H9 (cell line): ENCODE measurements at regions not wholly inside any gene's neighbourhood (a gene's known extent, or its start where the extent isn't known, plus 50 kb on each side); places are given as distances from the start of the nearest gene placed in this dataset.

Experiments
- DNase-seq: peaks from one replicate; pipeline ENCODE4 v3.0.0-alpha.2; 2017
- H2AFZ ChIP-seq: one replicate; pipeline ENCODE4 v1.6.1; 2013; ENCODE audit warnings: mild to moderate bottlenecking, low read length, control low read depth, moderate library complexity
- H2AK5ac ChIP-seq: 2 replicates; pipeline ENCODE4 v1.6.1; 2013; ENCODE audit warnings: low read length, control low read depth, mixed read lengths; ENCODE audit not compliant: insufficient read length
- H2BK120ac ChIP-seq: one replicate; pipeline ENCODE4 v1.6.1; 2013; ENCODE audit warnings: low read depth, mild to moderate bottlenecking, low read length, control low read depth, inconsistent platforms; ENCODE audit not compliant: poor library complexity, severe bottlenecking
- H2BK12ac ChIP-seq: 2 replicates; pipeline ENCODE4 v1.6.1; 2013; ENCODE audit warnings: low read length, control low read depth, mixed read lengths, low read depth; ENCODE audit not compliant: insufficient read length
- H2BK15ac ChIP-seq: 2 replicates; pipeline ENCODE4 v1.6.1; 2013; ENCODE audit warnings: low read depth, low read length, control low read depth
- H2BK20ac ChIP-seq: one replicate; pipeline ENCODE4 v1.6.1; 2013; ENCODE audit warnings: low read depth, mild to moderate bottlenecking, low read length, control low read depth, inconsistent platforms; ENCODE audit not compliant: poor library complexity, severe bottlenecking
- H2BK5ac ChIP-seq: 2 replicates; pipeline ENCODE4 v1.6.1; 2013; ENCODE audit warnings: low read length, control low read depth, mixed read lengths; ENCODE audit not compliant: insufficient read length
- H3K14ac ChIP-seq: 2 replicates; pipeline ENCODE4 v1.6.1; 2013; ENCODE audit warnings: low read length, control low read depth; ENCODE audit not compliant: insufficient read depth
- H3K18ac ChIP-seq: 2 replicates; pipeline ENCODE4 v1.6.1; 2013; ENCODE audit warnings: low read depth, mild to moderate bottlenecking, mixed read lengths, low read length, control low read depth; ENCODE audit not compliant: insufficient read length
- H3K23ac ChIP-seq: 2 replicates; pipeline ENCODE4 v1.6.1; 2013; ENCODE audit warnings: low read length, control low read depth, mixed read lengths, low read depth; ENCODE audit not compliant: insufficient read length
- H3K23me2 ChIP-seq: 2 replicates; pipeline ENCODE4 v1.6.1; 2013; ENCODE audit warnings: low read depth, mild to moderate bottlenecking, mixed read lengths, low read length, control low read depth; ENCODE audit not compliant: insufficient read length, poor library complexity, severe bottlenecking
- H3K27ac ChIP-seq: 2 replicates; pipeline ENCODE4 v1.5.1; 2013; ENCODE audit warnings: low read length, control low read depth, mixed read lengths, low read depth; ENCODE audit not compliant: insufficient read length
- H3K27me3 ChIP-seq: 2 replicates; pipeline ENCODE4 v1.6.1; 2013; ENCODE audit warnings: low read length, control low read depth, inconsistent platforms; ENCODE audit not compliant: insufficient read depth
- H3K4ac ChIP-seq: 2 replicates; pipeline ENCODE4 v1.6.1; 2013; ENCODE audit warnings: low read depth, mild to moderate bottlenecking, control low read depth, inconsistent platforms, low read length, moderate library complexity
- H3K4me1 ChIP-seq: 2 replicates; pipeline ENCODE4 v1.6.1; 2013; ENCODE audit warnings: low read length, control low read depth, inconsistent platforms; ENCODE audit not compliant: insufficient read depth
- H3K4me2 ChIP-seq: 2 replicates; pipeline ENCODE4 v1.6.1; 2013; ENCODE audit warnings: low read length, control low read depth, mixed read lengths; ENCODE audit not compliant: insufficient read length, insufficient read depth
- H3K56ac ChIP-seq: 2 replicates; pipeline ENCODE4 v1.6.1; 2013; ENCODE audit warnings: low read depth, mild to moderate bottlenecking, mixed read lengths, low read length, control low read depth; ENCODE audit not compliant: insufficient read length
- H3K79me1 ChIP-seq: 2 replicates; pipeline ENCODE4 v1.6.1; 2013; ENCODE audit warnings: low read depth, mild to moderate bottlenecking, moderate library complexity, low read length, control low read depth, inconsistent platforms; ENCODE audit not compliant: insufficient read depth, poor library complexity, severe bottlenecking
- H3K79me2 ChIP-seq: 2 replicates; pipeline ENCODE4 v1.6.1; 2013; ENCODE audit warnings: low read length, control low read depth, inconsistent platforms; ENCODE audit not compliant: insufficient read depth
- H3K9ac ChIP-seq: 2 replicates; pipeline ENCODE4 v1.6.1; 2013; ENCODE audit warnings: low read length, control low read depth, mixed read lengths; ENCODE audit not compliant: insufficient read length; ENCODE audit errors: extremely low read depth
- H3K9me3 ChIP-seq: one replicate; pipeline ENCODE4 v1.6.1; 2013; ENCODE audit warnings: low read depth, low read length, inconsistent platforms; ENCODE audit not compliant: control insufficient read depth
- H3T11ph ChIP-seq: one replicate; pipeline ENCODE4 v1.6.1; 2013; ENCODE audit warnings: mild to moderate bottlenecking, low read length, control low read depth, inconsistent platforms
- H4K20me1 ChIP-seq: one replicate; pipeline ENCODE4 v1.6.1; 2013; ENCODE audit not compliant: control insufficient read depth, insufficient read length, insufficient read depth
- H4K5ac ChIP-seq: 2 replicates; pipeline ENCODE4 v1.6.1; 2013; ENCODE audit warnings: low read depth, mild to moderate bottlenecking, mixed read lengths, low read length, control low read depth; ENCODE audit not compliant: insufficient read length
- H4K8ac ChIP-seq: replicated peaks from 2 replicates; pipeline ENCODE4 v1.6.1; 2013; ENCODE audit warnings: low read length, control low read depth, mixed read lengths, low read depth; ENCODE audit not compliant: insufficient read length
- H4K91ac ChIP-seq: 2 replicates; pipeline ENCODE4 v1.6.1; 2013; ENCODE audit warnings: low read depth, mild to moderate bottlenecking, moderate library complexity, mixed read lengths, low read length, control low read depth; ENCODE audit not compliant: insufficient read length
- H3K27ac Mint-ChIP-seq, 3 experiments: 2 replicates in 2 of 3; 3 replicates in 1 of 3; pipeline ENCODE4 v1.8.0; 2020 to 2021; ENCODE audit warnings: mixed read lengths in 3 of 3, mild to moderate bottlenecking in 1 of 3, moderate library complexity in 1 of 3
- H3K27me3 Mint-ChIP-seq: 2 replicates; pipeline ENCODE4 v1.8.0; 2021; ENCODE audit warnings: low read depth, mild to moderate bottlenecking, moderate library complexity, mixed read lengths
- H3K36me3 Mint-ChIP-seq, 3 experiments: 2 replicates in 2 of 3; 3 replicates in 1 of 3; pipeline ENCODE4 v1.8.0; 2020 to 2021; ENCODE audit warnings: low read depth in 3 of 3, mixed read lengths in 3 of 3; ENCODE audit not compliant: insufficient read depth in 1 of 3
- H3K4me1 Mint-ChIP-seq, 2 experiments: 2 replicates each; pipeline ENCODE4 v1.8.0; 2020; ENCODE audit warnings: mixed read lengths in 2 of 2
- H3K4me3 Mint-ChIP-seq, 2 experiments: 2 replicates in 1 of 2; 3 replicates in 1 of 2; pipeline ENCODE4 v1.8.0; 2020 to 2021; ENCODE audit warnings: mild to moderate bottlenecking in 2 of 2, mixed read lengths in 2 of 2, moderate library complexity in 1 of 2
- H3K9me3 Mint-ChIP-seq, 2 experiments: 2 replicates in 1 of 2; 3 replicates in 1 of 2; pipeline ENCODE4 v1.8.0; 2020; ENCODE audit warnings: mild to moderate bottlenecking in 2 of 2, mixed read lengths in 2 of 2, moderate library complexity in 1 of 2
- WGBS: extraction: QIAGEN DNeasy Blood & Tissue Kit; methylation state at CpG from one replicate; pipeline ENCODE4 v1.1.7; 2013; ENCODE audit warnings: missing lambda C conversion rate, low lambda C conversion rate, mixed read lengths; ENCODE audit not compliant: insufficient read length; ENCODE audit errors: extremely low coverage; 5-methylcytosine and 5-hydroxymethylcytosine counted together
- TF ChIP-seq, protein P1 (sequence below): fragments of 200-600 bp; sonication (generic); conservative IDR thresholded peaks from 3 replicates; pipeline ENCODE4 v1.8.0; 2021; ENCODE audit warnings: antibody characterized with exemption, mild to moderate bottlenecking

GRCh38 chr5:158014372-158014771, 155.4 kb upstream of the CLINT1 start:
- Histone ChIP-seq H2AFZ (no peak overlapping the region), H3K9ac (no peak overlapping the region), H4K91ac (no peak overlapping the region), H3K23ac (no peak overlapping the region), H3K23me2 (no peaks in the 10 kb centered on the region), H3K9me3 (no peaks in the 10 kb centered on the region), H3K4me2 (no peak overlapping the region), H2BK15ac (no peak overlapping the region), H4K8ac (no peak overlapping the region), H3K14ac (no peak overlapping the region), H2BK12ac (no peak overlapping the region), H3K4ac (no peak overlapping the region), H3K27ac (no peak overlapping the region), H4K5ac (no peak overlapping the region), H2BK120ac (no peak overlapping the region), H3K79me2 (no peaks in the 10 kb centered on the region), H3K18ac (no peak overlapping the region), H4K20me1 (no peaks in the 10 kb centered on the region), H3K4me1 (peaks cover 12% of the 10 kb centered on the region), H3K27me3 (no peaks in the 10 kb centered on the region), H3T11ph (no peak overlapping the region), H2AK5ac (no peak overlapping the region), H2BK5ac (no peak overlapping the region), H3K79me1 (no peaks in the 10 kb centered on the region), H3K56ac (no peak overlapping the region), H2BK20ac (no peak overlapping the region)
- Mint-ChIP-seq H3K4me1 (peaks cover 24 to 33% of the 10 kb centered on the region in 2 experiments), H3K36me3 (no peaks in the 10 kb centered on the region; a peak in 1 of 7 replicates), H3K9me3 (no peaks in the 10 kb centered on the region), H3K4me3 (no peak overlapping the region), H3K27me3 (no peaks in the 10 kb centered on the region), H3K27ac (no peak overlapping the region)
- TF ChIP-seq, protein P1, sequence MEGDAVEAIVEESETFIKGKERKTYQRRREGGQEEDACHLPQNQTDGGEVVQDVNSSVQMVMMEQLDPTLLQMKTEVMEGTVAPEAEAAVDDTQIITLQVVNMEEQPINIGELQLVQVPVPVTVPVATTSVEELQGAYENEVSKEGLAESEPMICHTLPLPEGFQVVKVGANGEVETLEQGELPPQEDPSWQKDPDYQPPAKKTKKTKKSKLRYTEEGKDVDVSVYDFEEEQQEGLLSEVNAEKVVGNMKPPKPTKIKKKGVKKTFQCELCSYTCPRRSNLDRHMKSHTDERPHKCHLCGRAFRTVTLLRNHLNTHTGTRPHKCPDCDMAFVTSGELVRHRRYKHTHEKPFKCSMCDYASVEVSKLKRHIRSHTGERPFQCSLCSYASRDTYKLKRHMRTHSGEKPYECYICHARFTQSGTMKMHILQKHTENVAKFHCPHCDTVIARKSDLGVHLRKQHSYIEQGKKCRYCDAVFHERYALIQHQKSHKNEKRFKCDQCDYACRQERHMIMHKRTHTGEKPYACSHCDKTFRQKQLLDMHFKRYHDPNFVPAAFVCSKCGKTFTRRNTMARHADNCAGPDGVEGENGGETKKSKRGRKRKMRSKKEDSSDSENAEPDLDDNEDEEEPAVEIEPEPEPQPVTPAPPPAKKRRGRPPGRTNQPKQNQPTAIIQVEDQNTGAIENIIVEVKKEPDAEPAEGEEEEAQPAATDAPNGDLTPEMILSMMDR: no peak
- WGBS: no CpG with 5 or more reads among the region's 1 CpG
- no peak for DNase-seq
